Transverse colon (tissue), 4 donors: ENCODE measurements at regions not wholly inside any gene's neighbourhood (a gene's known extent, or its start where the extent isn't known, plus 50 kb on each side); places are given as distances from the start of the nearest gene placed in this dataset.

Experiments used
- DNase-seq: peaks from one replicate; pipeline ENCODE4 v3.0.0-alpha.2; 2019
- H3K27ac ChIP-seq, 4 donors: fragments of 200-600 bp; sonication (generic); 2 replicates each; pipeline ENCODE4 v1.5.1; 2016 to 2018; ENCODE audit warnings: inconsistent platforms in 4 of 4
- H3K27me3 ChIP-seq: fragments of 200-600 bp; sonication (generic); 2 replicates; pipeline ENCODE4 v1.5.1; 2017; ENCODE audit warnings: inconsistent platforms
- H3K36me3 ChIP-seq, 4 donors: fragments of 200-600 bp; sonication (generic); 2 replicates each; pipeline ENCODE4 v1.5.1; 2017 to 2019; ENCODE audit warnings: inconsistent platforms in 4 of 4
- H3K4me1 ChIP-seq, 4 donors: fragments of 200-600 bp; sonication (generic); 2 replicates each; pipeline ENCODE4 v1.5.1; 2017 to 2020; ENCODE audit warnings: inconsistent platforms in 4 of 4
- H3K4me3 ChIP-seq, 4 donors: fragments of 200-600 bp; sonication (generic); 1 replicate in 1 of 4; 2 replicates in 3 of 4; pipeline versions ENCODE4 v1.5.1 to v1.6.1; 2017 to 2019; ENCODE audit warnings: inconsistent platforms in 4 of 4
- H3K9me3 ChIP-seq, 2 donors: fragments of 200-600 bp; sonication (generic); 2 replicates each; pipeline ENCODE4 v1.5.1; 2017 to 2019; ENCODE audit warnings: inconsistent platforms in 2 of 2
- EP300 ChIP-seq: sonication (generic); formaldehyde crosslinking; IDR thresholded peaks from one replicate; pipeline ENCODE4 v1.6.1; 2017; ENCODE audit warnings: antibody characterized with exemption, low read depth
- POLR2A ChIP-seq: fragments of 450-650 bp; IDR thresholded peaks from one replicate; pipeline ENCODE4 v1.6.1; 2016; ENCODE audit warnings: antibody characterized with exemption, mild to moderate bottlenecking, moderate library complexity
- POLR2AphosphoS5 ChIP-seq, 3 donors: sonication (generic); formaldehyde crosslinking; IDR thresholded peaks; one replicate each; pipeline ENCODE4 v1.6.1; 2016; ENCODE audit warnings: antibody characterized with exemption in 3 of 3
- WGBS, 2 donors: methylation state at CpG; one replicate each; pipeline ENCODE4 v1.1.5; 2018; ENCODE audit warnings: low coverage in 1 of 2; 5-methylcytosine and 5-hydroxymethylcytosine counted together
- in situ Hi-C, 4 donors: fragments of 200-750 bp; cut with MboI; loops; one replicate each; pipeline versions ENCODE4 v1.15.0 to v1.15.1; 2017; ENCODE audit warnings: low sequenced_read_pairs in 3 of 4, low pct_ligation_motif_present in 1 of 4, low pct_unique_long_range_greater_than_20kb in 1 of 4
- intact Hi-C: fragments of 100-400 bp; cut with DNase I; formaldehyde crosslinking; loops from one replicate; pipeline ENCODE4 v1.15.1; 2023; ENCODE audit warnings: low total_unique reads
- TF ChIP-seq, protein P1 (sequence below), 5 experiments: fragments of 200-600 bp in 3 of 5; fragments of 450-650 bp in 2 of 5; sonication (generic) in 3 of 5; IDR thresholded peaks; 1 replicate in 2 of 5; 2 replicates in 3 of 5; pipeline ENCODE4 v1.5.1; 2016 to 2017; ENCODE audit warnings: antibody characterized with exemption in 5 of 5, inconsistent platforms in 3 of 5, mild to moderate bottlenecking in 2 of 5, moderate library complexity in 1 of 5

- in situ Hi-C loops, result no loop called here
- Histone ChIP-seq H3K27me3 (no peaks in the 10 kb centered on the region), H3K4me3 (no peak overlapping the region), H3K27ac (no peak overlapping the region), H3K36me3 (no peaks in the 10 kb centered on the region), H3K9me3 (no peaks in the 10 kb centered on the region), H3K4me1 (no peaks in the 10 kb centered on the region)
- WGBS, 2 donors, result 53 to 65% methylated on average over 2 to 6 of the region's 6 CpGs
- no peak for DNase-seq
- intact Hi-C loops, result no loop called here
- TF ChIP-seq EP300 (no peak), POLR2A (no peak), POLR2AphosphoS5 (IDR thresholded peaks at IDR 0.05) (no peak)
- TF ChIP-seq, protein P1, sequence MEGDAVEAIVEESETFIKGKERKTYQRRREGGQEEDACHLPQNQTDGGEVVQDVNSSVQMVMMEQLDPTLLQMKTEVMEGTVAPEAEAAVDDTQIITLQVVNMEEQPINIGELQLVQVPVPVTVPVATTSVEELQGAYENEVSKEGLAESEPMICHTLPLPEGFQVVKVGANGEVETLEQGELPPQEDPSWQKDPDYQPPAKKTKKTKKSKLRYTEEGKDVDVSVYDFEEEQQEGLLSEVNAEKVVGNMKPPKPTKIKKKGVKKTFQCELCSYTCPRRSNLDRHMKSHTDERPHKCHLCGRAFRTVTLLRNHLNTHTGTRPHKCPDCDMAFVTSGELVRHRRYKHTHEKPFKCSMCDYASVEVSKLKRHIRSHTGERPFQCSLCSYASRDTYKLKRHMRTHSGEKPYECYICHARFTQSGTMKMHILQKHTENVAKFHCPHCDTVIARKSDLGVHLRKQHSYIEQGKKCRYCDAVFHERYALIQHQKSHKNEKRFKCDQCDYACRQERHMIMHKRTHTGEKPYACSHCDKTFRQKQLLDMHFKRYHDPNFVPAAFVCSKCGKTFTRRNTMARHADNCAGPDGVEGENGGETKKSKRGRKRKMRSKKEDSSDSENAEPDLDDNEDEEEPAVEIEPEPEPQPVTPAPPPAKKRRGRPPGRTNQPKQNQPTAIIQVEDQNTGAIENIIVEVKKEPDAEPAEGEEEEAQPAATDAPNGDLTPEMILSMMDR (IDR thresholded peaks at IDR 0.05), result no peak
Observed at GRCh38 chr2:107663632-107664031, 163.1 kb upstream of the RGPD4 start.

GRCh38 chr2:107669335-107669734 lies 157.4 kb upstream of the RGPD4 start:
- no peak for DNase-seq
- no peaks in the 10 kb centered on the region for H3K4me1 ChIP-seq
- in situ Hi-C loops (no loop called here), intact Hi-C loops (no loop called here)
- WGBS, 2 donors, result 42 to 56% methylated on average over 4 of the region's 4 CpGs
- TF ChIP-seq POLR2A (no peak), EP300 (no peak), POLR2AphosphoS5 (IDR thresholded peaks at IDR 0.05) (no peak)
- TF ChIP-seq, protein P1 (IDR thresholded peaks at IDR 0.05), result no peak
- H3K27me3 ChIP-seq, result no peaks in the 10 kb centered on the region
- no peaks in the 10 kb centered on the region for H3K36me3 ChIP-seq
- no peak overlapping the region for H3K27ac ChIP-seq
- no peak overlapping the region for H3K4me3 ChIP-seq
- peaks cover 12 to 14% of the 10 kb centered on the region in 2 donors for H3K9me3 ChIP-seq

DNA sequence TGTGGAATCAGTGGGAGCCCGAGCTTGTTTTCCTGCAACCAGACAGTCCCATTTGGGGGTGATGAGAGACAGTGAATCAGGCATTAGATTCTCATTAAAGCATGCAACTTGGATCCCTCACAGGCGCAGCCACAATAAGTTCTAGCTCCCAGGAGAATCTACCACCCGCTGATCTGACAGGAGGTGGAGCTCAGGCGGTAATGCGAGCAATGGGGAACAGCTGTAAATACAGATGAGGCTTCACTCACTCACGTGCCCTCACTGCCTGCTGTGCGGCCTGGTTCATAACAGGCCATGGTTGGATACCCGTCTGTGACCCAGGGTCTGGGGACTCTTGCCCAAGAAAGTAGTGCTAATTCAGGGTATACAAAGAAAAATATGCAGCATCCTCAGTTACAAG lies 144.8 kb upstream of the RGPD4 start:
- in situ Hi-C loops, result no loop called here
- 79 to 88% methylated on average over 8 of the region's 8 CpGs for WGBS, 2 donors

GRCh38 chr2:107684421-107684820 lies 142.3 kb upstream of the RGPD4 start:
- intact Hi-C loops, result no loop called here
- Histone ChIP-seq H3K27ac (no peak overlapping the region), H3K9me3 (no peaks in the 10 kb centered on the region), H3K4me1 (no peaks in the 10 kb centered on the region), H3K27me3 (no peaks in the 10 kb centered on the region), H3K36me3 (no peaks in the 10 kb centered on the region), H3K4me3 (no peak overlapping the region)
- in situ Hi-C loops, result no loop called here
- WGBS, 2 donors, result 63 to 75% methylated on average over 3 to 4 of the region's 4 CpGs
- DNase-seq, result no peak
- TF ChIP-seq POLR2AphosphoS5 (IDR thresholded peaks at IDR 0.05) (no peak), POLR2A (no peak), EP300 (no peak)
- TF ChIP-seq, protein P1 (IDR thresholded peaks at IDR 0.05), result no peak

More for the DNA sequence above, 144.8 kb upstream of the RGPD4 start:
- no peaks in the 10 kb centered on the region for H3K4me1 ChIP-seq
- no peak overlapping the region for H3K27ac ChIP-seq
- intact Hi-C loops, result no loop called here
- H3K36me3 ChIP-seq, result no peaks in the 10 kb centered on the region
- H3K4me3 ChIP-seq, result no peak overlapping the region
- no peaks in the 10 kb centered on the region for H3K27me3 ChIP-seq
- H3K9me3 ChIP-seq, result no peaks in the 10 kb centered on the region
- TF ChIP-seq EP300, result no peak
- TF ChIP-seq, protein P1 (IDR thresholded peaks at IDR 0.05), result no peak
- TF ChIP-seq POLR2AphosphoS5 (IDR thresholded peaks at IDR 0.05), result no peak
- TF ChIP-seq POLR2A, result no peak
- no peak for DNase-seq
